ENCODE measurements at regions not wholly inside any gene's neighbourhood (a gene's known extent, or its start where the extent isn't known, plus 50 kb on each side); places are given as distances from the start of the nearest gene placed in this dataset.

- H3K4me1 ChIP-seq: no peaks in the 10 kb centered on the region
- intact Hi-C loops (cut with DNase I): no loop called here
- no peaks in the 10 kb centered on the region for H3K36me3 ChIP-seq
- no peaks in the 10 kb centered on the region for H3K27me3 ChIP-seq
- TF ChIP-seq POLR2AphosphoS5 (IDR thresholded peaks at IDR 0.05): no peak
- TF ChIP-seq, protein P1, sequence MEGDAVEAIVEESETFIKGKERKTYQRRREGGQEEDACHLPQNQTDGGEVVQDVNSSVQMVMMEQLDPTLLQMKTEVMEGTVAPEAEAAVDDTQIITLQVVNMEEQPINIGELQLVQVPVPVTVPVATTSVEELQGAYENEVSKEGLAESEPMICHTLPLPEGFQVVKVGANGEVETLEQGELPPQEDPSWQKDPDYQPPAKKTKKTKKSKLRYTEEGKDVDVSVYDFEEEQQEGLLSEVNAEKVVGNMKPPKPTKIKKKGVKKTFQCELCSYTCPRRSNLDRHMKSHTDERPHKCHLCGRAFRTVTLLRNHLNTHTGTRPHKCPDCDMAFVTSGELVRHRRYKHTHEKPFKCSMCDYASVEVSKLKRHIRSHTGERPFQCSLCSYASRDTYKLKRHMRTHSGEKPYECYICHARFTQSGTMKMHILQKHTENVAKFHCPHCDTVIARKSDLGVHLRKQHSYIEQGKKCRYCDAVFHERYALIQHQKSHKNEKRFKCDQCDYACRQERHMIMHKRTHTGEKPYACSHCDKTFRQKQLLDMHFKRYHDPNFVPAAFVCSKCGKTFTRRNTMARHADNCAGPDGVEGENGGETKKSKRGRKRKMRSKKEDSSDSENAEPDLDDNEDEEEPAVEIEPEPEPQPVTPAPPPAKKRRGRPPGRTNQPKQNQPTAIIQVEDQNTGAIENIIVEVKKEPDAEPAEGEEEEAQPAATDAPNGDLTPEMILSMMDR (IDR thresholded peaks at IDR 0.05): no peak
- TF ChIP-seq EP300 (IDR thresholded peaks at IDR 0.05): no peak
- TF ChIP-seq POLR2A (IDR thresholded peaks at IDR 0.05): no peak
- no peak overlapping the region for H3K4me3 ChIP-seq
- no peak overlapping the region for H3K27ac ChIP-seq
- WGBS, 2 donors: 0 to 54% methylated on average over 1 of the region's 1 CpG
- no peak for DNase-seq
- no peaks in the 10 kb centered on the region for H3K9me3 ChIP-seq
These were observed 470.6 kb downstream of the LMO7 start for GRCh38 chr13:76106763-76107162.

DNA sequence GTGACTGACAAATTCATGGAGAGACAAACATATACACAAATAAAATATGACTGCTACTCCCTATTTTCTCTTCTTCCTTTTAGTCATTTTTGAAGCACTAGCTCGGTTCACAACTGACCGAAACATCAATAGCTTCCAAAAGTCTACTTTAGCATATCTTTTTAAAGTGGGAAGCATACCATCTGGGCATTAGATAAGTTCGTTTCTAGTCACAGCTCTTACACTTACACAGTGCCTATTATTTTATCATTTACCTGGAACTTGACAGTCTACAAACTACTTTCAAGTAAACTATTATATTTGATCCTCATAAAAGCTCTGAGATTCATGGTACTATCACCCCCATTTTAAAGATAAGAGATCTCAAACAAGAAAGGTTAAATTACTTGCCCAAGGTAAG is 458.5 kb downstream of the LMO7 start:
- intact Hi-C loops (cut with DNase I): no loop called here
- 64 to 82% methylated on average over 3 of the region's 3 CpGs for WGBS, 2 donors
- Histone ChIP-seq H3K36me3 (no peaks in the 10 kb centered on the region), H3K4me3 (no peak overlapping the region), H3K4me1 (no peaks in the 10 kb centered on the region), H3K27ac (no peak overlapping the region), H3K27me3 (no peaks in the 10 kb centered on the region), H3K9me3 (no peaks in the 10 kb centered on the region)
- no peak for DNase-seq
- TF ChIP-seq, protein P1 (IDR thresholded peaks at IDR 0.05): no peak
- TF ChIP-seq POLR2A (IDR thresholded peaks at IDR 0.05): no peak
- TF ChIP-seq POLR2AphosphoS5 (IDR thresholded peaks at IDR 0.05): no peak
- TF ChIP-seq EP300 (IDR thresholded peaks at IDR 0.05): no peak

DNA sequence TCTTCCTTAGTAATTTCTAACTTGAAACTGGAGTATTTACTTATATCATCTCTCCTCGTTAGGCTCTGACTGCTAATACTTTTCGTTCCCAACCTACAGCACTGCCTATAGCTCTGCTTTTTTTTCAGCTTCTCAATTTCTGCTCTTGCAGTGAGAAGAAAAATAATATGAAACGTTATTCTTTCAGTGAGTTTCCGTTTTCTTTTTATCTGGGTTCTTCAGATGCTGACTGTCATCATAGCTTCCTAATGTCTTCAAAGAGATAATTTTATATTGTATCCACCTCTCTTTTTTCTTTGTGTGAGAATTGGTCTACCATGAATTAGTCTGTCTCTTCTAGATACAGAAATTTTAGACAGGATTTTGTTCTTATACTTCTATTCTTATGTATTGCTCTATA is 454.9 kb downstream of the LMO7 start:
- no peak for DNase-seq
- H3K4me3 ChIP-seq: no peak overlapping the region
- no peak overlapping the region for H3K27ac ChIP-seq
- peaks cover 0 to 8% (median 0%) of the 10 kb centered on the region in 4 donors for H3K9me3 ChIP-seq
- 62 to 80% methylated on average over 4 of the region's 4 CpGs for WGBS, 2 donors
- no peaks in the 10 kb centered on the region for H3K27me3 ChIP-seq
- no peaks in the 10 kb centered on the region for H3K4me1 ChIP-seq
- TF ChIP-seq POLR2A (IDR thresholded peaks at IDR 0.05): no peak
- no peak for TF ChIP-seq EP300 (IDR thresholded peaks at IDR 0.05)
- TF ChIP-seq POLR2AphosphoS5 (IDR thresholded peaks at IDR 0.05): no peak
- TF ChIP-seq, protein P1 (IDR thresholded peaks at IDR 0.05): no peak
- H3K36me3 ChIP-seq: no peaks in the 10 kb centered on the region
- intact Hi-C loops (cut with DNase I): no loop called here

DNA sequence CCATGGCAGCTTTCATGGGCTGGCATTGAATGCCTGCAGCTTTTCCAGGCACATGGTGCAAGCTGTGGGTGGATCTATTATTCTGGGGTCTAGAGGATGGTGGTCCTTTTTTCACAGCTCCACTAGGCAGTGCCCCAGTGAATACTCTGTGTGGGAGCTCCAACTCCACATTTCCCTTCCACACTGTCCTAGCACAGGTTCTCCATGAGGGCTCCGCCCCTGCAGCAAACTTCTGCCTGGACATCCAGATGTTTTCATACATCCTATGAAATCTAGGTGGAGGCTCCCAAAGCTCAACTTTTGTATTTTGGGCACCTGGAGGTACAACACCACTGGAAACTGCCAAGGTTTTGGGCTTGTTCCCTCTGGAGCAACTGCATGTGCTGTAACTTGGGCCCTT is 450.6 kb downstream of the LMO7 start:
- H3K27ac ChIP-seq: no peak overlapping the region
- peaks cover 0 to 8% (median 0%) of the 10 kb centered on the region in 4 donors for H3K9me3 ChIP-seq
- intact Hi-C loops (cut with DNase I): no loop called here
- no peaks in the 10 kb centered on the region for H3K4me1 ChIP-seq
- DNase-seq: no peak
- TF ChIP-seq POLR2A (IDR thresholded peaks at IDR 0.05): no peak
- TF ChIP-seq EP300 (IDR thresholded peaks at IDR 0.05): no peak
- TF ChIP-seq POLR2AphosphoS5 (IDR thresholded peaks at IDR 0.05): no peak
- TF ChIP-seq, protein P1 (IDR thresholded peaks at IDR 0.05): no peak
- no peaks in the 10 kb centered on the region for H3K27me3 ChIP-seq
- no peak overlapping the region for H3K4me3 ChIP-seq
- H3K36me3 ChIP-seq: no peaks in the 10 kb centered on the region
- 87 to 94% methylated on average over 1 of the region's 1 CpG for WGBS, 2 donors

GRCh38 chr13:76067850-76068249 is 431.7 kb downstream of the LMO7 start:
- no peak for TF ChIP-seq POLR2A (IDR thresholded peaks at IDR 0.05)
- TF ChIP-seq, protein P1 (IDR thresholded peaks at IDR 0.05): no peak
- no peak for TF ChIP-seq POLR2AphosphoS5 (IDR thresholded peaks at IDR 0.05)
- TF ChIP-seq EP300 (IDR thresholded peaks at IDR 0.05): no peak
- WGBS, 2 donors: 85 to 90% methylated on average over 3 of the region's 3 CpGs
- intact Hi-C loops (cut with DNase I): no loop called here

More at GRCh38 chr13:76067850-76068249, 431.7 kb downstream of the LMO7 start:
- no peak for DNase-seq
- Histone ChIP-seq H3K27ac (no peak overlapping the region), H3K4me1 (no peaks in the 10 kb centered on the region), H3K27me3 (no peaks in the 10 kb centered on the region), H3K9me3 (peaks cover 0 to 6% (median 0%) of the 10 kb centered on the region in 4 donors), H3K36me3 (no peaks in the 10 kb centered on the region), H3K4me3 (no peak overlapping the region)

All from sigmoid colon (tissue), 6 donors.